ENCODE measurements at regions not wholly inside any gene's neighbourhood (a gene's known extent, or its start where the extent isn't known, plus 50 kb on each side); places are given as distances from the start of the nearest gene placed in this dataset.

DNA sequence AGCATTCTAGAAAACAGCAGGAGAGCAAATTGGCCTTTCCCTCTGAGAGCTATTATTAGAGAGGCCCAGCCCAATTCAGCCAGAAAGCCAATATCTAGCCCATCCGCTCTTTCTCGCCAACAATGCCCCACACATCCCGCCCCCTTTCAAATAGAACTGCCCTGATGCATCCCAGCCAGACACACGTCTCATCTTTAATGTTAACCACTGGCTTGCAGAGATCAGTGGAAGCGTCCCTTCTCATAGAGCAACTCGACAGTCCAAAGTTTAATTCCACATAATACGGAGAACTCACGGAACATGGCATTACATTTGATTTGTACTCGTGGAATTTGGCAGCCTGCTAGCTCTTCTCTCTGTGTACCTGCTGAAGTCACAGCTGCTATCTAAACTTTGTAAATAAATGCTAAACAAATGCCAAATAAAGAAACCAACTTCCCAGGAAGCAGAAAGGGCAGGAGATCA, 304.4 kb downstream of the DHX15 start:
- CTCF ChIA-PET = no interaction called here

DNA sequence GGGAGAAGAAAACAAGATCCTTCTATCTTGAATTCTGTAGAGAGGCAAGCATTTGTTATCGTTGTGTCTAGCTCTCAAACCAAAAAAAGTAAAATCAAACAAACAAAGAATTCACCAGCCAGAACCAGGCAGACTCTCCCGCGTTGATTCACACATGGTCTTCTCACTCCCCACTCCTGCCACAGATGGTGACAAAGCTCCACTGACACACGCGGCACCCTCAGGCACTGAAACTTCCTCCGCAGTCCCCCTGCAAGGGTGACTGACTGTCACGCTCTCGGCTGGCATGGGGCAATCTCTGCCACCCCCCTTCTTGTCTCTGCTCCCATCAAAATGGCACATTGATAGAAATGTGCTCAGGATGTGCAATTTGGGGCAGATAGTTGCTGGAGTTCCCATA, 304.9 kb downstream of the DHX15 start:
- Histone ChIP-seq H3K9ac (ENCODE audit: low read length) (no peak overlapping the region), H3K27ac (ENCODE audit: low read length) (no peak overlapping the region), H3K4me1 (ENCODE audit: insufficient read depth, low read length) (no peaks in the 10 kb centered on the region), H3K36me3 (ENCODE audit: low read depth, low read length) (no peaks in the 10 kb centered on the region), H3K9me2 (replicated peaks; ENCODE audit: low read length) (no peaks in the 10 kb centered on the region), H3K4me3 (ENCODE audit: low read length) (no peak overlapping the region), H3K79me2 (ENCODE audit: low read length) (no peaks in the 10 kb centered on the region), H4K20me1 (ENCODE audit: low read length) (no peaks in the 10 kb centered on the region), H3F3A (ENCODE audit: low read length, unreplicated experiment) (no peaks in the 10 kb centered on the region), H3K9me3 (ENCODE audit: low read length) (no peaks in the 10 kb centered on the region), H3K27me3 (ENCODE audit: low read length) (peaks cover 18% of the 10 kb centered on the region; the same call in 1 of the 2 replicates), H2AFZ (ENCODE audit: low read length) (no peak overlapping the region), H3K4me2 (ENCODE audit: low read length) (no peak overlapping the region)
- BruUV-seq (replicated peaks) = no TSS peak
- intact Hi-C loops (cut with micrococcal nuclease) = no loop called here
- TF ChIP-seq EZH2phosphoT487 (IDR thresholded peaks at IDR 0.05; ENCODE audit: borderline replicate concordance, low read length) (no peak), EZH2 (IDR thresholded peaks at IDR 0.05; ENCODE audit: low read length, unreplicated experiment) (no peak)
- TF ChIP-seq, protein P1, sequence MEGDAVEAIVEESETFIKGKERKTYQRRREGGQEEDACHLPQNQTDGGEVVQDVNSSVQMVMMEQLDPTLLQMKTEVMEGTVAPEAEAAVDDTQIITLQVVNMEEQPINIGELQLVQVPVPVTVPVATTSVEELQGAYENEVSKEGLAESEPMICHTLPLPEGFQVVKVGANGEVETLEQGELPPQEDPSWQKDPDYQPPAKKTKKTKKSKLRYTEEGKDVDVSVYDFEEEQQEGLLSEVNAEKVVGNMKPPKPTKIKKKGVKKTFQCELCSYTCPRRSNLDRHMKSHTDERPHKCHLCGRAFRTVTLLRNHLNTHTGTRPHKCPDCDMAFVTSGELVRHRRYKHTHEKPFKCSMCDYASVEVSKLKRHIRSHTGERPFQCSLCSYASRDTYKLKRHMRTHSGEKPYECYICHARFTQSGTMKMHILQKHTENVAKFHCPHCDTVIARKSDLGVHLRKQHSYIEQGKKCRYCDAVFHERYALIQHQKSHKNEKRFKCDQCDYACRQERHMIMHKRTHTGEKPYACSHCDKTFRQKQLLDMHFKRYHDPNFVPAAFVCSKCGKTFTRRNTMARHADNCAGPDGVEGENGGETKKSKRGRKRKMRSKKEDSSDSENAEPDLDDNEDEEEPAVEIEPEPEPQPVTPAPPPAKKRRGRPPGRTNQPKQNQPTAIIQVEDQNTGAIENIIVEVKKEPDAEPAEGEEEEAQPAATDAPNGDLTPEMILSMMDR (conservative IDR thresholded peaks at IDR 0.05; ENCODE audit: low read depth, low read length) = no peak
- no peak for ATAC-seq
- ChIA-PET POLR2A (ENCODE audit: unreplicated experiment) (no interaction called here), CTCF (no interaction called here)
- no peak for DNase-seq

More for the DNA sequence above, 304.4 kb downstream of the DHX15 start:
- H3K4me2 ChIP-seq (ENCODE audit: low read length) = no peak overlapping the region
- no TSS peak for BruUV-seq (replicated peaks)
- H4K20me1 ChIP-seq (ENCODE audit: low read length) = no peaks in the 10 kb centered on the region
- ATAC-seq = no peak
- no peak overlapping the region for H3K27ac ChIP-seq (ENCODE audit: low read length)
- no peak overlapping the region for H2AFZ ChIP-seq (ENCODE audit: low read length)
- H3F3A ChIP-seq (ENCODE audit: low read length, unreplicated experiment) = no peaks in the 10 kb centered on the region
- intact Hi-C loops (cut with micrococcal nuclease) = no loop called here
- H3K9ac ChIP-seq (ENCODE audit: low read length) = no peak overlapping the region
- H3K27me3 ChIP-seq (ENCODE audit: low read length) = peaks cover 18% of the 10 kb centered on the region; the same call in 1 of the 2 replicates
- H3K9me3 ChIP-seq (ENCODE audit: low read length) = no peaks in the 10 kb centered on the region
- POLR2A ChIA-PET (ENCODE audit: unreplicated experiment) = no interaction called here
- no peak for DNase-seq
- no peak for TF ChIP-seq EZH2 (IDR thresholded peaks at IDR 0.05; ENCODE audit: low read length, unreplicated experiment)
- TF ChIP-seq, protein P1 (conservative IDR thresholded peaks at IDR 0.05; ENCODE audit: low read depth, low read length) = no peak
- no peak for TF ChIP-seq EZH2phosphoT487 (IDR thresholded peaks at IDR 0.05; ENCODE audit: borderline replicate concordance, low read length)
- H3K36me3 ChIP-seq (ENCODE audit: low read depth, low read length) = no peaks in the 10 kb centered on the region
- no peak overlapping the region for H3K4me3 ChIP-seq (ENCODE audit: low read length)
- H3K4me1 ChIP-seq (ENCODE audit: insufficient read depth, low read length) = no peaks in the 10 kb centered on the region
- H3K9me2 ChIP-seq (replicated peaks; ENCODE audit: low read length) = no peaks in the 10 kb centered on the region
- no peaks in the 10 kb centered on the region for H3K79me2 ChIP-seq (ENCODE audit: low read length)

DNA sequence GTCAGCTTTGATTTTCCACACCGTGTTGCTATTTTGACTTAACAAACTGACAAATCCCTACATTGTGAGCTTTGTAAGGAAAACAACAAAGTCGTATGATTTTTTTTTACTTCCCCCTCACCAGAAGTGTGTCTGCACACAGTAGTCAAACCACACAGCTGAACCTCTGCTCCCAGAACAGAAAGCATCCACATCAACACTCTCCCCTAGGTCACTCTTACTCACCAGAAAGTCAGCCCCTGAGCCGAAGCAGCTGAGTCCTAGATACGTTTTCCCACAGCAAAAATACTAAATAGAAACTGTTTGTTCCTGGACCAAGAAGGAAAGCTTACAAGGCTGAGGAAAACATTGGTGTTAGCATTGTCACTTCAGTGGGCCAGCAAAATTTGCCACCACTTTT, 305.7 kb downstream of the DHX15 start:
- H3K36me3 ChIP-seq (ENCODE audit: low read depth, low read length) = no peaks in the 10 kb centered on the region
- no peak overlapping the region for H3K27ac ChIP-seq (ENCODE audit: low read length)
- ChIA-PET CTCF (no interaction called here), POLR2A (ENCODE audit: unreplicated experiment) (no interaction called here)
- TF ChIP-seq, protein P1 (conservative IDR thresholded peaks at IDR 0.05; ENCODE audit: low read depth, low read length) = no peak
- TF ChIP-seq EZH2 (IDR thresholded peaks at IDR 0.05; ENCODE audit: low read length, unreplicated experiment) = no peak
- no peak for TF ChIP-seq EZH2phosphoT487 (IDR thresholded peaks at IDR 0.05; ENCODE audit: borderline replicate concordance, low read length)
- H2AFZ ChIP-seq (ENCODE audit: low read length) = no peak overlapping the region
- H3K79me2 ChIP-seq (ENCODE audit: low read length) = no peaks in the 10 kb centered on the region
- H3K27me3 ChIP-seq (ENCODE audit: low read length) = peaks cover 18% of the 10 kb centered on the region; the same call in 1 of the 2 replicates
- H3F3A ChIP-seq (ENCODE audit: low read length, unreplicated experiment) = no peaks in the 10 kb centered on the region
- no peaks in the 10 kb centered on the region for H3K9me3 ChIP-seq (ENCODE audit: low read length)
- H4K20me1 ChIP-seq (ENCODE audit: low read length) = no peaks in the 10 kb centered on the region
- no peak overlapping the region for H3K4me2 ChIP-seq (ENCODE audit: low read length)
- BruUV-seq (replicated peaks) = no TSS peak
- ATAC-seq (no peak), DNase-seq (no peak)
- no peak overlapping the region for H3K4me3 ChIP-seq (ENCODE audit: low read length)
- intact Hi-C loops (cut with micrococcal nuclease) = no loop called here
- H3K4me1 ChIP-seq (ENCODE audit: insufficient read depth, low read length) = no peaks in the 10 kb centered on the region
- no peaks in the 10 kb centered on the region for H3K9me2 ChIP-seq (replicated peaks; ENCODE audit: low read length)
- no peak overlapping the region for H3K9ac ChIP-seq (ENCODE audit: low read length)
